ENCODE measurements at regions not wholly inside any gene's neighbourhood (a gene's known extent, or its start where the extent isn't known, plus 50 kb on each side); places are given as distances from the start of the nearest gene placed in this dataset.

- no peak overlapping the region for H3K9ac ChIP-seq (ENCODE audit: low read depth, low read length)
- H3K4me1 ChIP-seq (ENCODE audit: insufficient read depth, low read length), result no peaks in the 10 kb centered on the region
- H4K20me1 ChIP-seq (ENCODE audit: insufficient read depth, low read length), result no peaks in the 10 kb centered on the region
- no peak for TF ChIP-seq EZH2 (IDR thresholded peaks at IDR 0.05; ENCODE audit: borderline replicate concordance, low read depth, low read length, severe bottlenecking)
- TF ChIP-seq CTCF (IDR thresholded peaks at IDR 0.05; ENCODE audit: borderline replicate concordance, extremely low read depth, low read length, poor library complexity, severe bottlenecking), result no peak
- H3K79me2 ChIP-seq (ENCODE audit: insufficient read depth, low read length), result no peaks in the 10 kb centered on the region
- ATAC-seq (ENCODE audit: insufficient read depth, low read depth) (no peak), DNase-seq (no peak)
- no peak overlapping the region for H3K4me2 ChIP-seq (ENCODE audit: insufficient read depth, low read length)
- H3K27ac ChIP-seq (ENCODE audit: low read length), result no peak overlapping the region
- no peaks in the 10 kb centered on the region for H3K27me3 ChIP-seq (ENCODE audit: insufficient read depth, low read length, poor library complexity)
- H3K4me3 ChIP-seq (ENCODE audit: low read depth in 1 of 2, low read length in 2 of 2), result no peak overlapping the region
- H3K36me3 ChIP-seq (ENCODE audit: insufficient read depth, low read length), result no peaks in the 10 kb centered on the region
- H2AFZ ChIP-seq (ENCODE audit: low read depth, low read length), result no peak overlapping the region
- H3K9me3 ChIP-seq (ENCODE audit: insufficient read depth, low read length, severe bottlenecking), result no peaks in the 10 kb centered on the region
Observed at GRCh38 chr4:36758312-36759178, 477.1 kb downstream of the DTHD1 start.

GRCh38 chr4:36761607-36762006 is 480.2 kb downstream of the DTHD1 start:
- Histone ChIP-seq H3K4me2 (ENCODE audit: insufficient read depth, low read length) (no peak overlapping the region), H3K27ac (ENCODE audit: low read length) (no peak overlapping the region), H3K9ac (ENCODE audit: low read depth, low read length) (no peak overlapping the region), H3K4me1 (ENCODE audit: insufficient read depth, low read length) (no peaks in the 10 kb centered on the region), H3K79me2 (ENCODE audit: insufficient read depth, low read length) (no peaks in the 10 kb centered on the region), H2AFZ (ENCODE audit: low read depth, low read length) (no peak overlapping the region), H4K20me1 (ENCODE audit: insufficient read depth, low read length) (no peaks in the 10 kb centered on the region), H3K27me3 (ENCODE audit: insufficient read depth, low read length, poor library complexity) (peaks cover 4% of the 10 kb centered on the region), H3K4me3 (ENCODE audit: low read depth in 1 of 2, low read length in 2 of 2) (no peak overlapping the region), H3K36me3 (ENCODE audit: insufficient read depth, low read length) (no peaks in the 10 kb centered on the region), H3K9me3 (ENCODE audit: insufficient read depth, low read length, severe bottlenecking) (no peaks in the 10 kb centered on the region)
- no peak for TF ChIP-seq CTCF (IDR thresholded peaks at IDR 0.05; ENCODE audit: borderline replicate concordance, extremely low read depth, low read length, poor library complexity, severe bottlenecking)
- TF ChIP-seq EZH2 (IDR thresholded peaks at IDR 0.05; ENCODE audit: borderline replicate concordance, low read depth, low read length, severe bottlenecking), result no peak
- DNase-seq (no peak), ATAC-seq (ENCODE audit: insufficient read depth, low read depth) (no peak)

GRCh38 chr4:36763814-36764213 is 480.7 kb upstream of the NWD2 start:
- Histone ChIP-seq H3K36me3 (ENCODE audit: insufficient read depth, low read length) (no peaks in the 10 kb centered on the region), H3K4me2 (ENCODE audit: insufficient read depth, low read length) (no peak overlapping the region), H3K9me3 (ENCODE audit: insufficient read depth, low read length, severe bottlenecking) (no peaks in the 10 kb centered on the region), H3K4me3 (ENCODE audit: low read depth in 1 of 2, low read length in 2 of 2) (no peak overlapping the region), H3K4me1 (ENCODE audit: insufficient read depth, low read length) (no peaks in the 10 kb centered on the region), H2AFZ (ENCODE audit: low read depth, low read length) (no peak overlapping the region), H3K27me3 (ENCODE audit: insufficient read depth, low read length, poor library complexity) (peaks cover 4% of the 10 kb centered on the region), H4K20me1 (ENCODE audit: insufficient read depth, low read length) (no peaks in the 10 kb centered on the region), H3K9ac (ENCODE audit: low read depth, low read length) (no peak overlapping the region), H3K79me2 (ENCODE audit: insufficient read depth, low read length) (no peaks in the 10 kb centered on the region), H3K27ac (ENCODE audit: low read length) (no peak overlapping the region)
- ATAC-seq (ENCODE audit: insufficient read depth, low read depth) (no peak), DNase-seq (no peak)
- TF ChIP-seq EZH2 (IDR thresholded peaks at IDR 0.05; ENCODE audit: borderline replicate concordance, low read depth, low read length, severe bottlenecking) (no peak), CTCF (IDR thresholded peaks at IDR 0.05; ENCODE audit: borderline replicate concordance, extremely low read depth, low read length, poor library complexity, severe bottlenecking) (no peak)
